ENCODE measurements at regions not wholly inside any gene's neighbourhood (a gene's known extent, or its start where the extent isn't known, plus 50 kb on each side); places are given as distances from the start of the nearest gene placed in this dataset.
A peak's percentile ranks its signal among the peaks of the same experiment; 100 is the strongest.

DNA sequence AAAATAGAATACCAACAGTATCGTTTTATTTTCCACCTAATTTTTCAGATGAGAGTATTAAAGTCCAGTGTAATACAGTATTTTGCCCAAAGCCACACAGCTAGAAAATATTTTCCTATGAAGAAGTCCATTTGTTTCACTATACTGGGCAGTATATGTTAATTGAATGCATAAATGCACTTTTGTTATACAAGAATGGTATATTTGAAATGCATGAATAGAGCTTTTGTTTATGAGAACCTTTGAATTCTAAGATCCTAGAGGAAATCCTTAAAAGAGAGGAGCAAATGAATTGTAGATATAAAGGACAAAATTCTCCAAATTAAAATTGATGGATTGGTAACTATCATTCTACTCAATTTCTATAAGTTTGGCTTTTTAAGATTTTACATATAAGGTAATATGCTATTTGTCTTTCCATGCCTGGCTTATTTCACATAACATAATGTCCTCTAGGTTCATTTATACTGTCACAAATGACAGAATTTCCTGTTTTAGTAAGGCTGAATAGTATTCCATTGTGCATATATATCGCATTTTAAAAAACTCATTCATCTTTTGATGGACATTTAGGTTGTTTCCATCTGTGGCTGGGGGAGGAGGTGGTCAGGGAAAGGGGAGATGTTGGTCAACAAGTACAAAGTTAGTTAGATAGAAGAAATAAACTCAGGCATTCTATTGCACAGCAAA, 136.6 kb upstream of the DCN start:
- Histone ChIP-seq H3K9me3 (replicated peaks) (no peaks in the 10 kb centered on the region), H3K4me1 (no peaks in the 10 kb centered on the region)
- intact Hi-C loops (cut with micrococcal nuclease), result no loop called here

DNA sequence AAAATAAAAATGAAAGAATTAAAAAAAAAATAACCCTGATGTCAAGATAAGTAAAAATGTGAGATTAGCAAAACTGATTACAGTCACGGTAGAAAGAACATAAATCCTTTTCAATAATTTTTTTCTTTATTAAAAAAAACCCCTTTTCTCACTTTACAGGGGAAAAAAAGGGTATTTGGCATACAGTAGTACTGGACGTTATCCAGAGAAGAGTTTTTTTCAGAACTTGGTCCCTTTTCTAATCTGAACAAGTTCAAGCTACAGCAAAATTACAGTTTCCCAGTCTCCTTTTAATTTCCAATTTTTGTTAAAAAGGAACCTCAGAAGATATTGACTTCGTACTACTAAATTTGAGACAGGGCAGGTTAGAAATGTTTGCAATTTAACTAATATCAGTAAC, 134.7 kb upstream of the DCN start:
- TF ChIP-seq, protein P1, sequence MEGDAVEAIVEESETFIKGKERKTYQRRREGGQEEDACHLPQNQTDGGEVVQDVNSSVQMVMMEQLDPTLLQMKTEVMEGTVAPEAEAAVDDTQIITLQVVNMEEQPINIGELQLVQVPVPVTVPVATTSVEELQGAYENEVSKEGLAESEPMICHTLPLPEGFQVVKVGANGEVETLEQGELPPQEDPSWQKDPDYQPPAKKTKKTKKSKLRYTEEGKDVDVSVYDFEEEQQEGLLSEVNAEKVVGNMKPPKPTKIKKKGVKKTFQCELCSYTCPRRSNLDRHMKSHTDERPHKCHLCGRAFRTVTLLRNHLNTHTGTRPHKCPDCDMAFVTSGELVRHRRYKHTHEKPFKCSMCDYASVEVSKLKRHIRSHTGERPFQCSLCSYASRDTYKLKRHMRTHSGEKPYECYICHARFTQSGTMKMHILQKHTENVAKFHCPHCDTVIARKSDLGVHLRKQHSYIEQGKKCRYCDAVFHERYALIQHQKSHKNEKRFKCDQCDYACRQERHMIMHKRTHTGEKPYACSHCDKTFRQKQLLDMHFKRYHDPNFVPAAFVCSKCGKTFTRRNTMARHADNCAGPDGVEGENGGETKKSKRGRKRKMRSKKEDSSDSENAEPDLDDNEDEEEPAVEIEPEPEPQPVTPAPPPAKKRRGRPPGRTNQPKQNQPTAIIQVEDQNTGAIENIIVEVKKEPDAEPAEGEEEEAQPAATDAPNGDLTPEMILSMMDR (IDR thresholded peaks at IDR 0.05; ENCODE audit: borderline replicate concordance), result no peak
- intact Hi-C loops (cut with micrococcal nuclease), result no loop called here
- Histone ChIP-seq H3K27ac (replicated peaks) (peak overlapping the region; percentile 56), H3K4me3 (no peak overlapping the region), H3K36me3 (no peaks in the 10 kb centered on the region), H3K27me3 (ENCODE audit: low read depth) (no peaks in the 10 kb centered on the region), H3K9me3 (replicated peaks) (no peaks in the 10 kb centered on the region), H3K4me1 (no peaks in the 10 kb centered on the region)
- DNase-seq, result no peak

More for the DNA sequence above, 136.6 kb upstream of the DCN start:
- Histone ChIP-seq H3K4me3 (no peak overlapping the region), H3K36me3 (no peaks in the 10 kb centered on the region), H3K27ac (replicated peaks) (no peak overlapping the region), H3K27me3 (ENCODE audit: low read depth) (no peaks in the 10 kb centered on the region)
- DNase-seq, result no peak
- TF ChIP-seq, protein P1 (IDR thresholded peaks at IDR 0.05; ENCODE audit: borderline replicate concordance), result no peak

DNA sequence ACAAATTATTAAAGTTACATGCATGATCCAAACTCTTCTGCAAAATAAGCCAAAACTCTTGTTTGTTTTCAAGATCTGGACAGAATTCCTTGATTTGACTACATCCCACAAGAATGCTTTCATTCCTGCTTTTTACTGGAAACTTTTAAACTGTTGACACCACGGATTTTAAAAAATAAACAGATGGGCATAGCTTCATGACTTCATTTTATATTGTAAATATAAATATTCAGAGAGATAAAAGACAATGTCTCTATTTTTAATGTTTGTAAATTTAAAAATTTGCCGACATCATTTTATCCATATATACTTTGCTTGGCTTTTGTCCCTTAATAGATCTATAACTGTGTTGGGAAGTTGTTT, 134.3 kb upstream of the DCN start:
- H3K27ac ChIP-seq (replicated peaks), result peak overlapping the region; percentile 56
- no peak for DNase-seq
- TF ChIP-seq, protein P1 (IDR thresholded peaks at IDR 0.05; ENCODE audit: borderline replicate concordance), result no peak
- no peak overlapping the region for H3K4me3 ChIP-seq
- intact Hi-C loops (cut with micrococcal nuclease), result no loop called here
- no peaks in the 10 kb centered on the region for H3K36me3 ChIP-seq
- H3K27me3 ChIP-seq (ENCODE audit: low read depth), result no peaks in the 10 kb centered on the region
- H3K9me3 ChIP-seq (replicated peaks), result no peaks in the 10 kb centered on the region
- H3K4me1 ChIP-seq, result no peaks in the 10 kb centered on the region

DNA sequence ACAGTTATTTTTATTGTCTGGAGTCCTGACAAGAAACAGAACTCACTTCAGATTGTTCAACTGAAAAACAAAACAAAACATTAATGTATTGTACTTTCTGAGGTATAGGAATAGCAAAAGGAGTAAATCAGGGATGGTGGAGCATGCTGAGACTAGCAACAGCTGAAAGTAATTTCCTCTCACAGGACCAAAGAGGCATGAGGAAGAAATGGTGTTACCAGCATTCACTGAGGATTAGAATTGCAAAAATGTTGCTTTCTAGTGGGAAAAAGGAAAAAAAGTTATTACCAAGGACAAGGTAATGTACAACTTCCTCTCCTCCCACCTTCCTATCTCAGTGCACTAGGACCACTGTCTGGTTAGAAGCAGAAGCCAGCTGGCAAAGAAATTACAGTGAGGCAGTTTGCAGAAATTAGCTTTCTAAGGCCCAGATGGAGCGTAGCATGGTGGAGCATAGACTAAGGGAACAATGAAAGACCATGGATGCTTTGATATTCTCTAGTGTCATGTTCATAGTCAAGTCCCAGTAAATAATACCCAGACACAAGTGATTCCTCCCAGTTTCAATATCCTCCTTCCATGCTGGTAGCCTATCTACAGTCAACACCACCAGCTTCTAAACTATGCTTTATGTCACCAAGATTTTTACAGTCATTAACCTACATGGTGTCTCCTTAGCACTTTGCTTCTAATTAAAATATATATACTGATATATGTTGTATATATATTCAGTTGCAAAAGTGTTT, 133.7 kb upstream of the DCN start:
- no peaks in the 10 kb centered on the region for H3K36me3 ChIP-seq
- H3K27ac ChIP-seq (replicated peaks), result peak overlapping the region; percentile 56
- intact Hi-C loops (cut with micrococcal nuclease), result no loop called here
- H3K4me1 ChIP-seq, result no peaks in the 10 kb centered on the region
- no peaks in the 10 kb centered on the region for H3K27me3 ChIP-seq (ENCODE audit: low read depth)
- TF ChIP-seq, protein P1 (IDR thresholded peaks at IDR 0.05; ENCODE audit: borderline replicate concordance), result no peak
- H3K9me3 ChIP-seq (replicated peaks), result no peaks in the 10 kb centered on the region
- no peak overlapping the region for H3K4me3 ChIP-seq
- DNase-seq, result no peak

DNA sequence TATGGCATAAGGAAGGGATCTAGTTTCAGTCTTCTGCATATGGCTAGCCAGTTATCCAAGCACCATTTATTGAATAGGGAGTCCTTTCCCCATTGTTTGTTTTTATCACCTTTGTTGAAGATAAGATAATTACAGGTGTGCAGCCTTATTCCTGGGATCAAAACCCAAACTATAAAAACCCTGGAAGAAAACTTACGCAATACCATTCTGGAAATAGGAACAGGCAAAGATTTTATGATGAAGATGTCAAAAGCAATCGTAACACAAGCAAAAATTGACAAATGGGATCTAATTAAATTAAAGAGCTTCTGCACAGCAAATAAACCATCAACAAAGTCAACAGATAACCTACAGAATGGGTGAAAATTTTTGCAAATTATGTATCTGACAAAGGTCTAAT, 128.5 kb upstream of the DCN start:
- Histone ChIP-seq H3K9me3 (replicated peaks) (no peaks in the 10 kb centered on the region), H3K4me1 (no peaks in the 10 kb centered on the region), H3K4me3 (no peak overlapping the region), H3K27ac (replicated peaks) (no peak overlapping the region), H3K27me3 (ENCODE audit: low read depth) (no peaks in the 10 kb centered on the region), H3K36me3 (no peaks in the 10 kb centered on the region)
- intact Hi-C loops (cut with micrococcal nuclease), result no loop called here
- DNase-seq, result no peak
- TF ChIP-seq, protein P1 (IDR thresholded peaks at IDR 0.05; ENCODE audit: borderline replicate concordance), result no peak

All from left ventricle myocardium inferior (tissue), 1 donor.